Upper lobe of right lung (tissue), 1 donor: ENCODE measurements at regions not wholly inside any gene's neighbourhood (a gene's known extent, or its start where the extent isn't known, plus 50 kb on each side); places are given as distances from the start of the nearest gene placed in this dataset.

Source experiments
- ATAC-seq: fragments of 200-7000 bp; cut with Tn5 transposase; one replicate; pipeline ENCODE4 v1.9.1; 2020; ENCODE audit warnings: mild to moderate bottlenecking, moderate library complexity
- DNase-seq: peaks from one replicate; pipeline ENCODE4 v3.0.0-alpha.2; 2020
- H3K27ac ChIP-seq: fragments of 200-600 bp; one replicate; pipeline ENCODE4 v1.8.0; 2022
- H3K27me3 ChIP-seq: fragments of 200-600 bp; one replicate; pipeline ENCODE4 v1.8.0; 2022; ENCODE audit warnings: mild to moderate bottlenecking
- H3K36me3 ChIP-seq: fragments of 200-600 bp; one replicate; pipeline ENCODE4 v1.8.0; 2022
- H3K4me1 ChIP-seq: fragments of 200-600 bp; one replicate; pipeline ENCODE4 v1.8.0; 2022
- H3K4me3 ChIP-seq: fragments of 200-600 bp; one replicate; pipeline ENCODE4 v1.8.0; 2022; ENCODE audit warnings: mild to moderate bottlenecking
- H3K9me3 ChIP-seq: fragments of 200-600 bp; one replicate; pipeline ENCODE4 v1.8.0; 2022
- intact Hi-C: fragments of 100-400 bp; cut with DNase I; formaldehyde crosslinking; loops from one replicate; pipeline ENCODE4 v1.11.0; 2022
- TF ChIP-seq, protein P1 (sequence below): fragments of 200-600 bp; IDR thresholded peaks from one replicate; pipeline ENCODE4 v1.8.0; 2022; ENCODE audit warnings: antibody characterized with exemption
- donor health status: DM: no; HTN: yes; CAD: no; lungs with severe emphysema.

- H3K4me3 ChIP-seq = no peak overlapping the region
- intact Hi-C loops = no loop called here
- ATAC-seq (no peak), DNase-seq (no peak)
- no peaks in the 10 kb centered on the region for H3K27me3 ChIP-seq
- H3K4me1 ChIP-seq = peaks cover 2% of the 10 kb centered on the region
- TF ChIP-seq, protein P1, sequence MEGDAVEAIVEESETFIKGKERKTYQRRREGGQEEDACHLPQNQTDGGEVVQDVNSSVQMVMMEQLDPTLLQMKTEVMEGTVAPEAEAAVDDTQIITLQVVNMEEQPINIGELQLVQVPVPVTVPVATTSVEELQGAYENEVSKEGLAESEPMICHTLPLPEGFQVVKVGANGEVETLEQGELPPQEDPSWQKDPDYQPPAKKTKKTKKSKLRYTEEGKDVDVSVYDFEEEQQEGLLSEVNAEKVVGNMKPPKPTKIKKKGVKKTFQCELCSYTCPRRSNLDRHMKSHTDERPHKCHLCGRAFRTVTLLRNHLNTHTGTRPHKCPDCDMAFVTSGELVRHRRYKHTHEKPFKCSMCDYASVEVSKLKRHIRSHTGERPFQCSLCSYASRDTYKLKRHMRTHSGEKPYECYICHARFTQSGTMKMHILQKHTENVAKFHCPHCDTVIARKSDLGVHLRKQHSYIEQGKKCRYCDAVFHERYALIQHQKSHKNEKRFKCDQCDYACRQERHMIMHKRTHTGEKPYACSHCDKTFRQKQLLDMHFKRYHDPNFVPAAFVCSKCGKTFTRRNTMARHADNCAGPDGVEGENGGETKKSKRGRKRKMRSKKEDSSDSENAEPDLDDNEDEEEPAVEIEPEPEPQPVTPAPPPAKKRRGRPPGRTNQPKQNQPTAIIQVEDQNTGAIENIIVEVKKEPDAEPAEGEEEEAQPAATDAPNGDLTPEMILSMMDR = no peak
- H3K9me3 ChIP-seq = no peaks in the 10 kb centered on the region
- H3K36me3 ChIP-seq = no peaks in the 10 kb centered on the region
- no peak overlapping the region for H3K27ac ChIP-seq
Observed at GRCh38 chr4:74638001-74638400, 156.3 kb downstream of the BTC start.

DNA sequence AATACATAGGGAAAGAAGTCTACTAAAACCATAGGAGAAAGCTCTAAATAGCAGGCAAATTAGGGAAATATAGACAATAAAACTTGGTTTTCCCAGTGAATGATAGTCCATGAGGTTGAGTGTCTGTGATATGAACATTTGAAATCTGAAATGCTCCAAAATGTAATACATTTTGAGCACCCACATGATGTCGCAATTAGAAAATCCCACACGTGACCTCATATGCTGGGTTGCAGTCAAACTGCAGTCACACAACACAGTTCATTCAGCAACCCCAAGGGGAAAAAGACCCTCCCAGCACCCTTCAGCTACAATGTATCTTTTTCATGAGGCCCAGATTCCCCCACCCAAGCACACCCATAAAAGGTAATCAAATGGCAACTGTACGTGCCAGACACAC lies 155.6 kb downstream of the BTC start:
- intact Hi-C loops = no loop called here
- Histone ChIP-seq H3K27ac (no peak overlapping the region), H3K4me3 (no peak overlapping the region), H3K36me3 (no peaks in the 10 kb centered on the region), H3K27me3 (no peaks in the 10 kb centered on the region), H3K4me1 (no peaks in the 10 kb centered on the region), H3K9me3 (no peaks in the 10 kb centered on the region)
- TF ChIP-seq, protein P1 = no peak
- ATAC-seq (no peak), DNase-seq (no peak)

DNA sequence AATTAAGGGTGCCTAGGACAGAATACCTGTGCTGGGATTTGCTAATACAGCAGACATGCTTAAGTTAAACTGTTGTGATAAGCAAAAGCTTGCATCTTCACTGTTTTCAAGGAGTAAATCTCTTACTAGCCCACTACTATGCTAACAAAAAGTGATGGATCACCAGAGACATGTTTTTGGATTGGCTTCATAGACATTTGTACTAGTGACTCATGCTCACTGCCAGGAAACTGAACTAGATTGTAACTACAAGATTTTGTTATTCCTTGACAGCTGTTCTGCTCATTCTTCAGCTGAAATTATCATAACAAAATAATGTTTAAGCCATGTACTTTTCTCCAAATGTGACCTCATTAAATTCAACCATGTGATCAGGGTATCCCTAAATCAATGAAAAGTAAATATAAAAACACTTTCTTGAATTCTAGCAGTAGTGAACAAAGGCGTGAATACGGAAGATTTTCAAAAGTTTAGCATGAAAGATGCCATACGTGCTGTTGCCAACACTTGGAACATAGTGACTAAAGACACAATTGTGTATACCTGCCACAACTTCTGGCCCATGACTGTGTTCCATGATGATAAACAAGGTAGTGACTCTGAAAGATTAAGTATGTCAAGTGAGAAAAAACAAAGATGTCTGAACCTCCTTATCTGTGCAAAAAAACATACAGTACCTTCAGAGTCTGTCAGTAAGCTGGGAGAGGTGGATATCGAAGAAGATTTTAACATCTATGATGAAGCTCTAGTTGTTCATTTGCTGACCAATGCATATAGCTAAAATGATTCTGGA lies 154.0 kb downstream of the BTC start:
- H3K27ac ChIP-seq = no peak overlapping the region
- H3K4me3 ChIP-seq = no peak overlapping the region
- intact Hi-C loops = no loop called here
- ATAC-seq (no peak), DNase-seq (no peak)
- no peaks in the 10 kb centered on the region for H3K27me3 ChIP-seq
- no peaks in the 10 kb centered on the region for H3K36me3 ChIP-seq
- TF ChIP-seq, protein P1 = no peak
- no peaks in the 10 kb centered on the region for H3K9me3 ChIP-seq
- no peaks in the 10 kb centered on the region for H3K4me1 ChIP-seq

GRCh38 chr4:74642006-74642405 lies 152.3 kb downstream of the BTC start:
- ATAC-seq (no peak), DNase-seq (no peak)
- TF ChIP-seq, protein P1 = no peak
- Histone ChIP-seq H3K36me3 (no peaks in the 10 kb centered on the region), H3K27ac (no peak overlapping the region), H3K9me3 (no peaks in the 10 kb centered on the region), H3K27me3 (no peaks in the 10 kb centered on the region), H3K4me1 (no peaks in the 10 kb centered on the region), H3K4me3 (no peak overlapping the region)
- intact Hi-C loops = no loop called here

DNA sequence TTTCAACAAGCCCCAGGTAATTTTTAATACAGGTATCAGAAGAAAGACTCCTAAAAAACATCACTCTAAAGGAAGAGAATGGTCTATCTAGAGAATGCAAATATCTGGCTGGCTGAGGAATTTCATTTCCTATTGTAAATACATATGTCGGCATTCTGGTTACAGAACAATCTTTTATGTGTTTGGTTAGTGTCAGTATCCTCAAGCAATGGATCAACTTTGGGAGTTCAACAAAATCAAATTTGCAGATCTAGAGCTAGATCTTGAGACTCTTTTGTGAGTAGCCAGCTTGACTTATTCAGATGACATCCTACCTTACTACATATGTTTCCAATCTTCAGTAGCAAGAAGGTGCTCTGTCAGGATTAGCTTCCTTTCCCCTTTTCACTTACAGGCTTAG lies 145.1 kb downstream of the BTC start:
- Histone ChIP-seq H3K27ac (no peak overlapping the region), H3K4me3 (no peak overlapping the region), H3K9me3 (no peaks in the 10 kb centered on the region), H3K36me3 (no peaks in the 10 kb centered on the region), H3K4me1 (no peaks in the 10 kb centered on the region), H3K27me3 (no peaks in the 10 kb centered on the region)
- TF ChIP-seq, protein P1 = no peak
- DNase-seq (no peak), ATAC-seq (no peak)
- intact Hi-C loops = no loop called here
